GM18868 (cell line): ENCODE measurements at regions not wholly inside any gene's neighbourhood (a gene's known extent, or its start where the extent isn't known, plus 50 kb on each side); places are given as distances from the start of the nearest gene placed in this dataset.
"Not testable (repeated sequence)": the region's sequence is repeated elsewhere in the genome, so short reads cannot be mapped to it uniquely, and the experiment has no call there.

Experiments
- ATAC-seq: cut with Tn5 transposase; IDR thresholded peaks from one replicate; pipeline ENCODE4 v1.9.1; 2021; ENCODE audit warnings: mild to moderate bottlenecking, moderate library complexity; ENCODE audit not compliant: unreplicated experiment

GRCh38 chr13:55788548-55788947 is 1352.2 kb upstream of the PRR20A start:
- ATAC-seq, result no peak

DNA sequence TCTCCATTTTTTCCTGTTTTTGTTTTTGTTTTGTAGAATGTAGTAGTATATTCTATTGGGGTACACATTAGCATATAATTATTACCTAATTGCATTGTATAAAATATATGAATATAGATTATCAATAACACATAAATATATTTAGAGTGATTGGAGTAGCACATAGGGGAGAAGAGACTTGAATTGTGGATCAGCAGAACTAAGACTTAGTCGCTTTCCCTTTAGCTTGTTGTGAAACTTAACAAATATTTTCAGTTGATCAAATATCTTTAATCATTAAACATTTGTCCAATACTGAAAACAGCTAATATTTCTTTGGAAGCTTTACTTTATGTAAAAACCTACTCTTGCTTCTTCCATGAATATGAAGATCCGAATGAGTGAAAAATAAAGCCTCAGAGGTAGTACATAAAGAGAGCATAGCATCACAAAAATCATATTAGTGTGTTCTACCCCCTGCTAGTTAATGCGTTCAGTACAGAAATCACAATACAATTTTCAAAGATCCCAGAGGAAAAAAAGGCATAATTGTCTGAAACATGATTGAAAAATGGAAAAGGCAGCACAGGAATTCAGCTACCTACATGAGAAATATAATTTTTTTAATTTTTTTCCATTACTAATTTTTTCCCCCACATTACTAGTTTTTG is 1348.0 kb upstream of the PRR20A start:
- ATAC-seq, result no peak

DNA sequence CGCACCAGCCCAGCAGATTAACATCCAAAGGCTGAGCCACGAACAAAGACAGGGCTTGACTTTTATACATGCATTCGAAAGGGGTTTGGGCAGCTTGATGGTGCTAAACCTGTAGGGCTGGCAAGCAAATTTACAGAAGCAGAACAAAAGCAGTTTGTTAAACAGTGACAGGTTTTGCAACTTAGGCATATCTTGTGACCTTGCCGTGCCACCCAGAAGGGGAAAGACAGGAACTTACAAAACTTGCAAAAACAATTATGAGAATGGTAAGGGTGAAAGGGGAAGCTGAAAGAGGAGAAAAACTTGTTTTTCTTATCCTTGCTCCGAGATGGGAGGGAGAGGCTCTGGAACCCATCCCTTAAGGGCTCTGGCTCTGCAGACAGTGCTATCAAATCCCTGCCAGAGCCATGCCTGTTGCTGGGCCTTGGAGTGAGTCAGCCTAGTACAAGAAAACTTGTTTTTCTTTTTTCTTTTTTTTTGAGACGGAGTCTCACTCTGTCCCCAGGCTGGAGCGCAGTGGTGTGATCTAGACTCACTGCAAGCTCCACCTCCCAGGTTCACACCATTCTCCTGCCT is 1325.2 kb upstream of the PRR20A start:
- ATAC-seq, result no peak

- ATAC-seq, result no peak
Measured at GRCh38 chr13:55816976-55817601, 1323.6 kb upstream of the PRR20A start.

DNA sequence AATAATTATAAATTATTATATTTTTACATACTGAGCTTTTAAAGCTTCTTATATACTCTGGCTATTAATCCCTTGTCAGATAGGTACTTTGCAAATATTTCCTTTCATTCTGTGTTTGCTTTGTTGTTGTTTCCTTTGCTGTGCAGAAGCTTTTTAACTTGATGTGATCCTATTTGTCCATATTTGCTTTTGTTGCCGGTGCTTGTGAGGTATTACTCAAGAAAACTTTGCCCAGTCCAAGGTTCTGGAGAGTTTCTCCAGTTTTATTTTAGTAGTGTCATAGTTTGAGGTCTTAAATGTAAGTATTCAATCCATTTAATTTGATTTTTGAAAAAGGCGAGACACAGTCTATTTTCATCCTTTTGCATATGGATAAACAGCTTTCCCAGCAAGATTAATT is 1319.9 kb upstream of the PRR20A start:
- ATAC-seq, result no peak

GRCh38 chr13:55869648-55870047 is 1271.1 kb upstream of the PRR20A start:
- ATAC-seq, result no peak

DNA sequence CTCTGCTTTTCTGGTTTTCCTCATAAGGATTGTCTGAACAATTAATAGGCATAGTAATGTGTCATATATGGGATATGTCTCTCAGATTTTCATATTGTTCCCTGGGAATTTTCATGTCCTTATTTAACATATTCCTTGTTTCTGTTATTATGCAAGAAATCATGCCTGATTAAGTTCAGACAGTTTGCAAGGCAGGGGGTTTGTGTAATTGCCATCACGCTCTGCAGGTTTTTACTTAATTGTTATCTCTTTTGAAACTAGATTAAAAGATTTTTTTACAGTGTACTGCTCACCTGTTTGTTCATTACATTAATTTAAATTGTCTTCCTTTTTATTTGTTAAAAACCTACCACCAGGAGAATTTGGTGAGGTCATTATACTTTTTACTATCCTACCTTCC is 1253.2 kb upstream of the PRR20A start:
- no peak for ATAC-seq

DNA sequence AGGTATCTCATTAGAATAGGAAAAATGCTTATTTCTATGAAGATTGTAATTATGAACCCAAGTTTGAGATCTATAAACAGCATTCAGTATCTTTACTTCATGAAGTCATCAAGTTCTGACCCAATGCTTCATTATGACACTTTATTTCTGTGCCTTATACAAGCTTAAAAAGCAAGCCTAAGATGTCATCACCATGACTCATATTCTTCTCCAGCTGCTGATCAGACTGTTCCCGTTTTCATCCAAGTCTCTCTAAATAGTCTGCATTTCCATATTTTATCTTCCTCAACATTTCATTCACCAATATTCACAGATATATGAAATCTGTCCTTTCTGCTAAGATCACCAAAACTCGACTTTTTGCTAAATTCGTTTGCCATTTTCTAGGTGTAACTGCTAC is 1247.2 kb upstream of the PRR20A start:
- no peak for ATAC-seq

- no peak for ATAC-seq
Measured at GRCh38 chr13:55937180-55937579, 1203.5 kb upstream of the PRR20A start.

GRCh38 chr13:55948175-55948574 is 1192.5 kb upstream of the PRR20A start:
- ATAC-seq, result no peak

DNA sequence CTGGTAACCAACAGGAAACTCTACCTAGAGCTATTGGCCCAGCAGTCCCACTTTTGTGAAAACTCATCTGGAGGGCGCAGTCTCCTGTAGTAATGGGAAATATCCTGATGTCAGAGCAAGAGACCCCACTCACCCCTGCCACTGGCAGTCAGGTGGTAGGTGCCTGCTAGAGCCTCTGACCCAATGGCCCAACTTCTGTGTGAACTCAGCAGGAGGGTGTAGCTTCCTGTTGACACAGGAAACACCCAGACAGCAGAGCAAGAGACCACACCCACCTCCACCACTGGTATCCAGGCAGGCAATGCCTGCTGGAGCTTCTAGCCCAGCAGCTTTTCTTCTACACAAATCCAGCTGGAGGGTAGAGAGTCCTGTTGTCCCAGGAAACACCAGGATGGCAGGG is 1176.8 kb upstream of the PRR20A start:
- ATAC-seq, result no peak

GRCh38 chr13:55967055-55967454 is 1173.7 kb upstream of the PRR20A start:
- ATAC-seq, result no peak

DNA sequence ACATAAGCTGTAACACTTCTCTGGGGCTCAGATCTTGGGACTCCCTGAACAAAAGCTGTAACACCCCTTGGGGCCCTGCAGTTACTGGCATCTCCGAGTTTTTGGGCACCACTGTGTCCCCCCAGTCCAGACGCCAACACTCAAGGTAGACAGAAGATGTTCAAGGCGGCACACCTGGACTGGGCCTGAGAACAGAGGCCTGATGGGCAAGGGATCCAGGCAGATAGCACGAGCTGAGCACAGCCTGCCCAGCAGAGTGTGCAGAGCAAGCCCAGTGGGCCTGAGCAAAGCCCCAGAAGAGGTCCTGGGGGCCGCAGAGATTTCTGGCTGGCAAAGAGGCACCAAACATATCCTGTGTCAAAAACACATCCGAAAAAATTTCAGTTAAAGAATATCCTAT is 1163.3 kb upstream of the PRR20A start:
- no peak for ATAC-seq

DNA sequence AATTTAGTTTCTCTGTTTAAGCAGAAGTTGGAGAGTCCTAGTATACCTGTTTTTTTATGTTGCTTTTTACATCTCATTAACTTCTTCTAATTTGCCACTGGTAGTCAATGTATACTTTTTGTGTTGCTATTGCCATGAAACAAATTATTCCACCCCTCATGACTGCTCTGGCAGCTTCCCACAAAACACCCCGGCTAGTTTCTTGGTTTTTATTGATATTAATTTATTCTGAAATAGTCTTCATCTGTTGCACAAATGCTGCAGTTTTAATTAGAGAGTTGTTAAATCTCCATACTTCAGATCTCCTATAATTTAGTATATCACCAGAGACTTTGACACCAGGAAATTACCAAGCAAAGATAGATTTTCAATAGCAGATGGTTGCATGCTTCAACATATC is 1159.3 kb upstream of the PRR20A start:
- no peak for ATAC-seq

- ATAC-seq, result not testable (repeated sequence)
Measured at GRCh38 chr13:55984026-55984425, 1156.7 kb upstream of the PRR20A start.

DNA sequence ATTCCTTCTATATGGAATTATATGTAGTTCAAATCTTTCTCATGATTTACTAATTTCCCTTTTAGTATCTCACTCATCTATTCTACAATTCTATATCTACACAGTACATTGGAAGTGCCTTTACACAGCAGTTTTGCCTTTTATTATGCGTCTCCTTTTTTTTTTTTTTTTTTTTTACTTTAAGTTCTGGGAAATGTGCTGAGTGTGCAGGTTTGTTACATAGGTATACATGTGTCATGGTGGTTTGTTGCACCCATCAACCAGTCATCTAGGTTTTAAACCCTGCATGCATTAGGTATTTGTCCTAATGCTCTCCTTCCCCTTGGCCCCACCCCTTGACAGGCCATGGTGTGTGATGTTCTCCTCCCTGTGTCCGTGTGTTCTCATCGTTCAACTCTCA is 1150.1 kb upstream of the PRR20A start:
- no peak for ATAC-seq

DNA sequence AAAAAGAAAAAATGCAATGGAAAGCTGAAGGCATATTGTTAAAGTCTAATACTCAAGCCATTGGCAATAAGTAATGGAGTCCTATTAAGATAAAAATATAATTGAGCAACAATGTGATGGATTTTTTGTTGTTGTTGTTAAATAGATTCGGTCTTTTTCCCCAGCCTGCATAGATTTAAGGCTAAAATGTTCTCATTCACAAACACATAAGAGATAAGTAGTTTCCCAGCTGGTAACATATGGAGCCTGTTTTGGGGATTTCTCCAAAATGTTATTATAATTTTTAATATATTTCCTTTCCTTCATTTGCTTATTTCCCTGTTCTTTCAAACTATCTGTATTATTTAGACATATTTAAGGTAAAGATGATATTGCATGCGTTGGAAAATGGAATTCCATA is 1149.1 kb upstream of the PRR20A start:
- no peak for ATAC-seq

DNA sequence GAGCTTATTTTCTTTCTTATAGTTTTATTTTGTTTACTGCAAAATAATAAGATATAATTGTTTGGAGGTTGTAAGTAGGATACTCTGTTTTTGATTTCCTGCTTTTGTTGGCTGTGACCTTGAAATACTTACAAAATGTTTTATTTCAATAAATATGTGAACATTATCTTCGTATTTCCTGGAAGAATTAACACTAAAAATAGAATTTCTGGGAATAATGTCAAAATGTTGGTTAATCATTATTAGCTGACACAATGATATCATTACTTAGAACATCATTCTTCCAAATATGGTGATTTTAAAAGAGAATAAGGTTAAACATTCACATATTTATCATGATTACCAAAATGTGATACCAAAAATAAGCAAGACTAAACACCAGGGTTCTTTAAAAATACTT is 1148.6 kb upstream of the PRR20A start:
- ATAC-seq, result no peak

GRCh38 chr13:55999709-56000108 is 1141.0 kb upstream of the PRR20A start:
- no peak for ATAC-seq

GRCh38 chr13:56009418-56009817 is 1131.3 kb upstream of the PRR20A start:
- no peak for ATAC-seq

DNA sequence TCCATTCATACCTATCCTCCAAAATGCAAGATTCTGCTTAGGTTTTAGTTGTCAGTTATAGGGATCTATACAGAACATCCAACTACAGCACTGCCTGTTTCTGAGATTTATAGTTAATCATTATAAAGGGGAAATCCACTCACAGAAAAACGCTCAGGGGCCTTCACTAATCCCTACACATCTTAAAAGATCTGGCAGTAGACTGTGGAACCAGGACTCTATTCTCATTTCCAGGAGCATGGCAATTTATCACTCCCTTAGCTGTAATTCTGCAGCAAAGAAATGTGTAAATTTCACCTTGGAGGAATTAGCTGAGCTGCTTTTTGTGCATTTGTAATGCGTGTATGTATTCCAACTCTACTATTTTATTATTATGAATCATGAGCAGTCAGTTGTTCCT is 1128.1 kb upstream of the PRR20A start:
- ATAC-seq, result no peak

DNA sequence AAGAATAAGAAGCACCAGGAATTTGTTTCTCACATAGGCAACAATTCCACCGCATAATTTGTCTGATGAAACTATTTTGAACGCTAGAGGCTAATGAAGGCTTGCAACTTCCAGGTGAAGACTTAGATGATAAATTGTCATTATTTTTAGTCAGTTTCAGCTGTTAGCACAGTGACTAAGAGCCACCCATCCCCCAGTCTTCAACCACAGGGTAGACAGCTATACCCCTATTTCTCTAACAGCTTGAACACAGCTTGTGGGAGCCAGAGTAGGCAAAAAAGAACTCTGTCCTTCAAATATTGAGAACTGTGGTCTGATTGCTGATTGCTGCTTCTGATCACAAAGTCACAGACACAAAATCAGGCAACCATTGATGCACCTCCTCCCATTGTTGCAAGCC is 1124.8 kb upstream of the PRR20A start:
- ATAC-seq, result no peak

DNA sequence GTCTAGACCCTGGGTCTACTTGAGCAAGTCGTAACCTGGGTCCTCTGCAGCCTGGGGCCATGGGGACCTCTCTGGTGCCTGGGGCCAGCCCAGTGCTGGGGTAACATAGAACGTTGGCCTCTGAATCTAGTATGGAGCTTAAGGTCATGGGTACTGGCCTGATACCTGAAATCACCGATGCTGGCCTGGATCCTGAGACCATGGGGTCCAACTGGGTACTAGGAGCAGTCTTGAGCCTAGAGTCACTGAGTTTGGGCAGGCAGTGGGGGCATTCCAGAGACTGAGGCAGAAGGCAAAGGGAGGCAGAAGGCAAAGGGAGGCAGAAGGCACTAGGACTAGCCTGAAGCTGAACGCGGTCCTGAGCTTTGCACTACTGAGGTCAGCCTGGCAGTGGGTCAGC is 1121.1 kb upstream of the PRR20A start:
- no peak for ATAC-seq
